SK-N-SH (cell line): ENCODE measurements at regions not wholly inside any gene's neighbourhood (a gene's known extent, or its start where the extent isn't known, plus 50 kb on each side); places are given as distances from the start of the nearest gene placed in this dataset.

Experiments
- CTCF ChIP-seq: fragments of 200-600 bp; sonication (generic); IDR thresholded peaks from 2 replicates; pipeline ENCODE4 v1.6.1; 2017; ENCODE audit warnings: antibody characterized with exemption, mild to moderate bottlenecking, moderate library complexity
- FOXM1 ChIP-seq: IDR thresholded peaks from 2 replicates; pipeline ENCODE4 v1.4.0; 2012; ENCODE audit warnings: low read depth, mild to moderate bottlenecking
- MAX ChIP-seq: IDR thresholded peaks from 2 replicates; pipeline ENCODE4 v1.4.0; 2012; ENCODE audit warnings: low read depth
- PBX3 ChIP-seq: IDR thresholded peaks from 2 replicates; pipeline ENCODE4; 2012
- RAD21 ChIP-seq: IDR thresholded peaks from 2 replicates; pipeline ENCODE4 v1.6.1; 2012; ENCODE audit warnings: mild to moderate bottlenecking, low read length
- RCOR1 ChIP-seq: fragments of 150-350 bp; IDR thresholded peaks from 2 replicates; pipeline ENCODE4 v1.6.1; 2017; ENCODE audit warnings: antibody characterized with exemption, low read length
- RXRA ChIP-seq: IDR thresholded peaks from 2 replicates; pipeline ENCODE4 v1.4.0; 2012; ENCODE audit warnings: low read depth, mild to moderate bottlenecking, borderline replicate concordance
- YY1 ChIP-seq: IDR thresholded peaks from 2 replicates; pipeline ENCODE4 v1.4.0; 2012; ENCODE audit warnings: low read depth, mild to moderate bottlenecking

GRCh38 chr2:173648816-173649215 is 294.1 kb downstream of the CDCA7 start:
- TF ChIP-seq RCOR1, result no peak
- no peak for TF ChIP-seq FOXM1
- no peak for TF ChIP-seq YY1
- TF ChIP-seq RAD21, result no peak
- TF ChIP-seq PBX3, result no peak
- no peak for TF ChIP-seq RXRA
- TF ChIP-seq CTCF, result no peak
- TF ChIP-seq MAX, result no peak
